ENCODE measurements at regions not wholly inside any gene's neighbourhood (a gene's known extent, or its start where the extent isn't known, plus 50 kb on each side); places are given as distances from the start of the nearest gene placed in this dataset.

- TF ChIP-seq RAD21 (conservative IDR thresholded peaks at IDR 0.05) (no peak), SMC3 (conservative IDR thresholded peaks at IDR 0.05; ENCODE audit: poor library complexity) (no peak), MXI1 (conservative IDR thresholded peaks at IDR 0.05; ENCODE audit: poor library complexity, severe bottlenecking) (no peak), EZH2 (IDR thresholded peaks at IDR 0.05; ENCODE audit: borderline replicate concordance, insufficient read depth, low read length, poor library complexity, severe bottlenecking) (no peak), EP300 (conservative IDR thresholded peaks at IDR 0.05; ENCODE audit: poor library complexity, severe bottlenecking) (no peak), REST (IDR thresholded peaks at IDR 0.05; ENCODE audit: borderline replicate concordance) (no peak), POLR2AphosphoS5 (IDR thresholded peaks at IDR 0.05) (no peak), TAF1 (IDR thresholded peaks at IDR 0.05; ENCODE audit: low read depth) (no peak), CTCF (IDR thresholded peaks at IDR 0.05; ENCODE audit: poor library complexity, severe bottlenecking) (no peak)
- Histone ChIP-seq H3K79me2 (replicated peaks; ENCODE audit: insufficient read depth, low read length) (no peaks in the 10 kb centered on the region), H3K9me3 (ENCODE audit: low read length) (no peaks in the 10 kb centered on the region), H3K9me2 (ENCODE audit: insufficient read depth, low read length) (no peaks in the 10 kb centered on the region), H3K27me3 (ENCODE audit: insufficient read depth, low read depth, low read length) (no peaks in the 10 kb centered on the region), H3F3A (ENCODE audit: insufficient read depth, low read length, poor library complexity, severe bottlenecking) (no peaks in the 10 kb centered on the region), H4K20me1 (ENCODE audit: insufficient read depth) (no peaks in the 10 kb centered on the region), H2AFZ (ENCODE audit: low read depth, low read length) (no peak overlapping the region), H3K36me3 (ENCODE audit: insufficient read depth, low read length) (no peaks in the 10 kb centered on the region), H3K9ac (ENCODE audit: low read length) (no peak overlapping the region), H3K4me3 (ENCODE audit: low read length) (no peak overlapping the region), H3K4me2 (ENCODE audit: low read length) (no peak overlapping the region), H3K27ac (ENCODE audit: low read length) (no peak overlapping the region)
Observed at GRCh38 chr21:29237110-29238052, 61.3 kb upstream of the BACH1 start.

- H3K9me2 ChIP-seq (ENCODE audit: insufficient read depth, low read length), result no peaks in the 10 kb centered on the region
- H2AFZ ChIP-seq (ENCODE audit: low read depth, low read length), result no peak overlapping the region
Observed at GRCh38 chr21:29238053-29238966, 60.4 kb upstream of the BACH1 start.

More at GRCh38 chr21:29238053-29238966, 60.4 kb upstream of the BACH1 start:
- no peaks in the 10 kb centered on the region for H3K79me2 ChIP-seq (replicated peaks; ENCODE audit: insufficient read depth, low read length)
- H3K27ac ChIP-seq (ENCODE audit: low read length), result no peak overlapping the region
- H3K4me3 ChIP-seq (ENCODE audit: low read length), result no peak overlapping the region
- H4K20me1 ChIP-seq (ENCODE audit: insufficient read depth), result no peaks in the 10 kb centered on the region
- H3K9ac ChIP-seq (ENCODE audit: low read length), result no peak overlapping the region
- H3F3A ChIP-seq (ENCODE audit: insufficient read depth, low read length, poor library complexity, severe bottlenecking), result no peaks in the 10 kb centered on the region
- H3K4me2 ChIP-seq (ENCODE audit: low read length), result no peak overlapping the region
- H3K36me3 ChIP-seq (ENCODE audit: insufficient read depth, low read length), result no peaks in the 10 kb centered on the region
- H3K27me3 ChIP-seq (ENCODE audit: insufficient read depth, low read depth, low read length), result no peaks in the 10 kb centered on the region
- H3K9me3 ChIP-seq (ENCODE audit: low read length), result no peaks in the 10 kb centered on the region
- no peak for TF ChIP-seq EZH2 (IDR thresholded peaks at IDR 0.05; ENCODE audit: borderline replicate concordance, insufficient read depth, low read length, poor library complexity, severe bottlenecking)
- TF ChIP-seq REST (IDR thresholded peaks at IDR 0.05; ENCODE audit: borderline replicate concordance), result no peak
- no peak for TF ChIP-seq EP300 (conservative IDR thresholded peaks at IDR 0.05; ENCODE audit: poor library complexity, severe bottlenecking)
- no peak for TF ChIP-seq SMC3 (conservative IDR thresholded peaks at IDR 0.05; ENCODE audit: poor library complexity)
- no peak for TF ChIP-seq CTCF (IDR thresholded peaks at IDR 0.05; ENCODE audit: poor library complexity, severe bottlenecking)
- TF ChIP-seq TAF1 (IDR thresholded peaks at IDR 0.05; ENCODE audit: low read depth), result no peak
- no peak for TF ChIP-seq RAD21 (conservative IDR thresholded peaks at IDR 0.05)
- TF ChIP-seq POLR2AphosphoS5 (IDR thresholded peaks at IDR 0.05), result no peak
- TF ChIP-seq MXI1 (conservative IDR thresholded peaks at IDR 0.05; ENCODE audit: poor library complexity, severe bottlenecking), result no peak
